ENCODE measurements at regions not wholly inside any gene's neighbourhood (a gene's known extent, or its start where the extent isn't known, plus 50 kb on each side); places are given as distances from the start of the nearest gene placed in this dataset.
"Not testable (repeated sequence)": the region's sequence is repeated elsewhere in the genome, so short reads cannot be mapped to it uniquely, and the experiment has no call there.

GRCh38 chr2:230593765-230594164 is 118.9 kb upstream of the CAB39 start:
- DNase-seq (ENCODE audit: low read depth in 2 of 2) = no peak

DNA sequence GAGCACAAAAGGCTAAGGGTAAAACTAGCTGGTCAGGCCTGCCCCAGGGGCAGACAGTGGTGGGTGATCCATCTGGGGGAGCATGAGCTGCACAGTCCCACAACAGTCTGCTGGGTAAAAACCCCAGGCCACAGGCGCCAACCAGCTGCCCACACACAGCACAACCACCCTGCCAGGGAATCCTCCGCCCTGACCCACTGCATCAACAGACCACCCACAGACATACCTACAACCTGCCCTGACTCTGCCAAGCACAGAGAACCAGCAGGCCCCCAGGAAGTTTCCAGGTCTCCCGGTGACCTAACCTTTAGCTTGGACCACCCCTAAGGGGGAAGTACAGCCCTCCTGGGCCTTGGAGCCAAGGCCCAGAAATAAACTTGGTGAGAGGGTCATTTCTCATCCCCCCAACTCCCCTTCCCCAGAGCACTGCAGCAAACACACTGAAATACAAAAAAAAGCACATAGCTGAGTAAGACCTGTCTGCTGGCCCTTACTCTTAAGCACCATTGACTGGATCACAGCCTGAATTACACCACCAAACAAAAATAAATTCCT is 118.3 kb upstream of the CAB39 start:
- no peak for DNase-seq (ENCODE audit: low read depth in 2 of 2)

DNA sequence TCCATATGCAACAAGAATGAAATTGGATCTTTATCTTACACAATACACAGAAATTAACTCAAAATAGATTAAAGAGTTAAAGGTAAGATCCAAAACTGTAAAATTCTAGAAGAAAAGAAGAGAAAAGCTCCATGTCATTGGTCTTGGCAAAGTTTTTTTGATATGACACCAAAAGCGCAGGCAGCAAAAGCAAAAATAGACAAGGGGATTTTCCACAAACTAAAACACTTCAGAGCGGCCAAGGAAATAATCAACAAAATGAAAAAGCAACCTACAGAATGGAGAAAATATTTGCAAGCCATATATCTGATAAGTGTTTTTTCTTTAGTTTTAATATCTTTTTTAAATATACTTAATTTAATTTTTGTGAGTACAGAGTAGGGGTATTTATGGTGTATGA is 112.8 kb upstream of the CAB39 start:
- no peak for DNase-seq (ENCODE audit: low read depth in 2 of 2)

- no peak for DNase-seq (ENCODE audit: low read depth in 2 of 2)
Measured at GRCh38 chr2:230600285-230600684, 112.4 kb upstream of the CAB39 start.

DNA sequence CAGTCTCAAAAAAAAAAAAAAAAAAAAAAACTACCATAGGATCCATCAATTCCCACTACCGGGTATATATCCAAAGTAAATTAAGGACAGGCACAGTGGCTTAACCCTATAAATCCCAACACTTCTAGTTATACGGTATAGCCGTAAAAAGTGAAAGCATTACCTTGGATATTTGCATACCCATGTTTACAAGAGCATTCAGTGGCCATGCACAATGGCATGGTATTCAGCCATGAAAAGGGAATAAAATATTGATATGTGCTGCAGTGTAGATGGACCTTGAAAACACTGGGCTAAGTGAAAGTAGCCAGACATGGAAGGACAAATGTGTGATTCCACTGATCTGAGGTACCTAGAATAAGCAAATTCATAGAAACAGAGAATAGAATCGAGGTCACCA is 111.8 kb upstream of the CAB39 start:
- no peak for DNase-seq (ENCODE audit: low read depth in 2 of 2)

GRCh38 chr2:230601510-230601909 is 111.1 kb upstream of the CAB39 start:
- DNase-seq (ENCODE audit: low read depth in 2 of 2) = no peak

DNA sequence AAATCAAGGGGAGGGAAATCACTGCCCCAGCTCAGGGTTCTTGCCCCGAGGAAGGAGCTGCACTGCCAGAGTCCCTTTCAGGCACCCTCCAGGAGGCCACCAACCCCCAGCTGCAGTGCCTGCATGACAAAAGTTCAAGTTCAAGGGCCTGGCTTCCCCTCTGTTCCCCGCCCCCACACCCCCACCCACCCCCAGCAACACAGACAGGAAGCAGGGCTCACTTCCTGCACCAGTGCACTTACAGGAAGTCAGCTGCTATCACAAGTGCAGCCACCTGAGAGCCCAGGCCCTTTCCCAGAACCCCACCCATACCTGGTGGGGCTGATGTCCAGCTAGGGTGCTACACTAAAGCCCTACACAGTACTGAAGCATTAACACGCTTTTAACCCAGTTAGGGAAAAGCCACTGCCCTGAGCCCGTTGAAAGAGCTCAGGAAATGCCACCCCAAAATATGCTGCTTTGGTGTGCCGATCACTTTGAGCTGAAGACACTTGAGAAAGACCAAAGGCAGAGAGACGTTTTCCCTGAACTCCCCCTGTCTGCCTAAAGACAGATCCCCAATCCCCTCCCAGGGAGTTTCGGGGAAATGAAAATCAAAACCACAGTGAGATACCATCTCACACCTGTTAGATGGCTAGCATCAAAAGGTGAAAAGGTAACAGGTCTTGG is 109.9 kb upstream of the CAB39 start:
- peak; percentile 29 to 31 for DNase-seq (ENCODE audit: low read depth in 2 of 2)

DNA sequence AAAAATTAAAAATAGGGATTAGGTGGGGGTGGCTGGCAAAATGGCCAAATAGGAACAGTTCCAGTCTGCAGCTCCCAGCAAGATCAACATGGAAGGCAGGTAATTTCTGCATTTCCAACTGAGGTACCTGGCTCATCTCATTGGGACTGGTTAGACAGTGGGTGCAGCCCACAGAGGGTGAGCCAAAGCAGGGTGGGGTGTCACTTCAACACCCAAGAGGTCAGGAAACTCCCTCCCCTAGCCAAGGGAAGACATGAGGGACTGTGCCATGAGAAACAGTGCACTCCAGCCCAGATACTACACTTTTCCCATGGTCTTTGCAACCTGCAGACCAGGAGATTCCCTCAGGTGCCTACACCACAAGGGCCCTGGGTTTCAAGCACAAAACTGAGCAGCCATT is 109.3 kb upstream of the CAB39 start:
- not testable (repeated sequence) for DNase-seq (ENCODE audit: low read depth in 2 of 2)

- not testable (repeated sequence) for DNase-seq (ENCODE audit: low read depth in 2 of 2)
Measured at GRCh38 chr2:230604158-230604557, 108.5 kb upstream of the CAB39 start.

DNA sequence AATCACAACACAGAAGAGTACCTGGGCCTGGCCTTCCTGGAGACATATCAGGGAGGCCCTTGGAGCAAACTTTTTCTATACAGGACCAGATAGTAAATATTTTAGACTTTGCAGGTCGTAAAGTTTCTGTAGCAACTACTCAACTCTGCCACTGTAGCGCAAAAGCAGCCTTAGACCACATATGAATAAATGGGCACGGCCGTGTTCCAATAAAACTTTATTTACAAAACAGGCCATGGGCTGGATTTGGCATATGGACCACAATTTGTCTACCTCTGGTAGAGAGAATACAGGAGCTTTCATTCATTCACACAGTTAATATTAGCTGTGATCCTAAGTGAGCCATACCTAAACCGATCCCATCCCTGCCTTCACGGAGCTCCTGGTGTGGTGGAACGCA is 98.6 kb upstream of the CAB39 start:
- no peak for DNase-seq (ENCODE audit: low read depth in 2 of 2)

DNA sequence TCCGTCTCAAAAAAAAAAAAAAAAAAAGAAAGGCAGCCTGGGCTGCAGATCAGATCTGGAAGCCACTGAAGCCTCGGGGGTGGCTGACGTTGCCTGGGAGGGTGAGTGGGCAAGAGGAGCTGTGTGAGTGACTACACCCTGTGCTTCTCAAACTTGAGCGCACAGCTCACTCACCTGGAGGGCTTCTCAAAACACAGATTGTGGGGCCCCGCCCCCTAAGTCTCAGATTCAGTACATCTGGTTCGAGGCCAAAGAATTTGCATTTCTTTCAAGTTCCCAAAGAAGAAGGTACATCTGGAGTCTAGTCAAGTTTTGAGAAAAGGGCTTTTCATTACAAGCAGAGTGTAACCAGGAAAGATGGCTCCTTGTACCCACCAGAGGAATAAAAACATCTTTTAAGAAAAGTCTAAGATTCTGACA is 97.7 kb upstream of the CAB39 start:
- peak; percentile 15 to 60 for DNase-seq (ENCODE audit: low read depth in 2 of 2)

GRCh38 chr2:230617256-230617706 is 95.4 kb upstream of the CAB39 start:
- DNase-seq (ENCODE audit: low read depth in 2 of 2) = not testable (repeated sequence)

DNA sequence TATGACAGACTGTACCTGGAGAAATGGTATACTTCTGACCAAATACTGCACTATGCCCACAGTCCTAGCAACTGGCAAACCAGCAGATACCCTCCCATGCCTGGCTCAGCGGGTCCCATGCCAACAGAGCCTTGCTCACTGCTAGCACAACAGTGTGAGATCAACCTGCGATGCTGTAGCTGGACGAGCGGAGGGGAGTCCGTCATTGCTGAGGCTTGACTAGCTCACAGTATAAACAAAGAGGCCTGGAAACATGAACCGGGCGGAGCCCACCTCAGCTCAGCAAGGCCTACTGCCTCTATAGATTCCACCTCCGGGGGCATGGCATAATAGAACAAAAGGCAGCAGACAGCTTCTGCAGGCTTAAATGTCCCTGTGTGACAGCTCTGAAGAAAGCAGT is 93.2 kb upstream of the CAB39 start:
- DNase-seq (ENCODE audit: low read depth in 2 of 2) = no peak

- DNase-seq (ENCODE audit: low read depth in 2 of 2) = not testable (repeated sequence)
Measured at GRCh38 chr2:230625220-230625619, 87.4 kb upstream of the CAB39 start.

DNA sequence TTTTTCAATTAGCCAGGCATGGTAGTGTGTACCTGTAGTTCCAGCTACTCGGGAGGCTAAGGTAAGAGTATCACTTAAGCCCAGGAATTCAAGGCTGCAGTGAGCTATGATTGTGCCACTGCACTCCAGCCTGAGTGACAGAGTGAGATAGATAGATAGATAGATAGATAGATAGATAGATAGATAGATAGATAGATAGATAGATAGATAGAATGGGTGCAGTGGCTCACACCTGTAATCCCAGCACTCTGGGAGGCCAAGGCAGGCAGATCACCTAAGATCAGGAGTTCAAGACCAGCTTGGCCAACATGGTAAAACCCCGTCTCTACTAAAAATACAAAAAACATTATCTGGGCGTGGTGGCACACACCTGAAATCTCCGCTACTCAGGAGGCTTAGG is 85.6 kb upstream of the CAB39 start:
- DNase-seq (ENCODE audit: low read depth in 2 of 2) = not testable (repeated sequence)

DNA sequence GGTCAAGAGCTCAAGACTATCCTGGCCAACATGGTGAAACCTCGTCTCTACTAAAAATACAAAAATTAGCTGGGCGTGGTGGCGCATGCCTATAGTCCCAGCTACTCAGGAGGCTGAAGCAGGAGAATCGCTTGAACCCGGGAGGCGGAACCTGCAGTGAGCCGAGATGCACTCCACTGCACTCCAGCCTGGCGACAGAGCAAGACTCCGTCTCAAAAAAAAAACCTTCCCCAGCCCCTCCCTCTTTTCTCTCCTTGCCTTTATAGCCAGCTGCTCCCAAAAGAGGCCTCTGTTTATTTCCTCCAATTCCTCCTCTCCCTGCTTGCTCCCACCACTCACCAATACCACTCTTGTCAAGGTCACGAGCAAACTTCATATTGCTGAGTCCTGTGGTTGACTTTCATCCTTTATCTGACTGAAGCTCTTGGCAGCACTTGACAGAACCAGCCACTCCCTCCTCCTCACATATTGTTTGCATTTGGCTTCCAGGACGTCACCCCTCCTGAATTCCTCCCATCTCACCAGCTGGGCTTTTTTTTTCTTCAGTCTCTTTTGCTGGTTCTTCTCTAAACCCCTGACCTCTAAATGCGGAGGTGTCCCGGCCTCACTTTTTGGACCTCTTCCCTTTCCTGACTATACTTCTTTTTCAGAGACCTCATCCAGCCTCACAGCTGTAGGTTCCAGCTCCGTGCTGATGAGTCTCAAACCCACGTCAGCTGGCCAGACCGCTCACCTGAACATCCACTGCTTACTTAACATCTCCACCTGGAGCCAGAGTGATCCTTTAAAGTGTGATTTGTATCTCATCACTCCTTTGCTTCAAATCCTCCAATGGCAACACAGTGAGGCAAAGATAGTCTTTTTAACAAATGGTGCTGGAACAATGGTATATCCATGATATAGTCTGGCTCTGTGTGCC is 84.6 kb upstream of the CAB39 start:
- DNase-seq (ENCODE audit: low read depth in 2 of 2) = no peak

DNA sequence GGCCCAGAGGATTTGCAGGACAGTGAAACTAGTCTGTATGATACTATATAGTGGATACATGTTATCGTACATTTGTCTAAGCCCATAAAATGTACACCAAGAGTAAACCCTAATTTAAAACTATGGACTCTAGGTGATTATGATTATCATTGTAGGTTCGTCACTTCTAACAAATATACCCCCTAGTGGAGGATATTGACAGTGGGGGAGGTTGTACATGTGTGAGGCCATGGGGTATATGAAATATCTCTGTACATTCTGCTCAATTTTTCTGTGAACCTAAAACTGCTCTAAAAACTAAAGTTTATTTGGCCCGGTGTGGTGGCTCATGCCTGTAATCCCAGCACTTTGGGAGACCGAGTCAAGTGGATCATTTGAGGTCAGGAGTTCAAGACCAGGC is 81.2 kb upstream of the CAB39 start:
- DNase-seq (ENCODE audit: low read depth in 2 of 2) = no peak

DNA sequence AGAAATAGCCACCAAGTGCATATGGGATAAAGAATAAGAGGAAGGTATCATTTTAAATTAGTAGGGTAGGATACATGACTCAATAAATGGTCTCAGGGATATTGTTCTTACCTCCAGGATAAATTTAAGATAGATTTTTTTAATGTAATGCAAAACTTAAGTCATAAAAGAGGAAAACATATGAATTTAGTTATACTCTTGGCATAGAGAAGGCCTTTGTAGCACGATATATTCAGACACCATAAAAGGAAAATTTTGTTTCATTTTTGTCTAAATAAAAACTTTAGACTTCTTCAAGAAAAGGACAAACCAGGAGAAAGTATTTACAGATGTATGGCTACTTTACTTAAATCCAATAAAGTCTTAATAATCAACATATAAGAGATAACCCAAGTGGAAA is 78.5 kb upstream of the CAB39 start:
- no peak for DNase-seq (ENCODE audit: low read depth in 2 of 2)

- DNase-seq (ENCODE audit: low read depth in 2 of 2) = not testable (repeated sequence)
Measured at GRCh38 chr2:230634721-230635313, 77.8 kb upstream of the CAB39 start.

- DNase-seq (ENCODE audit: low read depth in 2 of 2) = no peak
Measured at GRCh38 chr2:230636684-230637271, 75.9 kb upstream of the CAB39 start.

DNA sequence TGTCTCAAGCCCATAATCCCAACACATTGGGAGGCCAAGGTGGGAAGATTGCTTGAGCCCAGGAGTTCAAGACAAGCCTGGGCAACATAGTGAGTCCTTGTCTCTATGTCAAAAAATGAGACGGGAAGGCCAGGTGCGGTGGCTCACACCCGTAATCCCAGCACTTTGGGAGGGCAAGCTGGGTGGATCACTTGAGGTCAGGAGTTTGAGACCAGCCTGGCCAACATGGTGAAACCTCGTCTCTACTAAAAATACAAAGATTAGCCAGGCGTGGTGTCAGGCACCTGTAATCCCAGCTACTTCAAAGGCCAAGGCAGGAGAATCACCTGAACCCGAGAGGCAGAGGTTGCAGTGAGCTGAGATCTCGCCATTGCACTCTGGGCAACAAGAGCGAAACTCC is 75.2 kb upstream of the CAB39 start:
- DNase-seq (ENCODE audit: low read depth in 2 of 2) = not testable (repeated sequence)

DNA sequence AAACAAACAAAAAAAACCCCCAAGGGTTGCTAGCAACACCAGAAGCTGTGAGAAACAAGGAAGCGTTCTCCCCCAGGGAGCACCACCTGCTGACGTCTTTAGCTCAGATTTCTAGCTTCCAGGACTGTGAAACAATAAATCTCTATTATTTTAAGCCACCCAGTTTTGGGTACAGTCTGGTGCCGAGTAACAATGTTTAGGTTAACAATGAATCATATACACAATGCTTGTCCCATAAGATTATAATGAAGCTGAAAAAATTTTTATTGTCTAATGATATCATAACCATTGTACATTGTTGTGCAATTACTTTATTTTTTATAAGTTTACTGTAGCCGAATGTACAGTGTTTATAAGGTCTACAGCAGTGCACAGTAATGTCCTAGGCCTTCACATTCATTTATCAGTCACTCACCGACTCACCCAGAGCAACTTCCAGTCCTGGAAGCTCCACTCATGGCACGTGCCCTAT is 72.1 kb upstream of the CAB39 start:
- DNase-seq (ENCODE audit: low read depth in 2 of 2) = no peak

Measured in stimulated activated CD8-positive, alpha-beta memory T cell treated with anti-CD3 and anti-CD28 coated beads, Interleukin-15, amount 100 ng/mL, for 48 hours (primary cell).